NCI-H146 (cell line): ENCODE measurements at regions not wholly inside any gene's neighbourhood (a gene's known extent, or its start where the extent isn't known, plus 50 kb on each side); places are given as distances from the start of the nearest gene placed in this dataset.

Experiments
- DNase-seq: peaks from one replicate; lab custom pipeline; 2025; lab: John Stamatoyannopoulos, UW

GRCh38 chr19:31223740-31224534 lies 125.3 kb downstream of the TSHZ3 start:
- no peak for DNase-seq

GRCh38 chr19:31220540-31220939 lies 128.7 kb downstream of the TSHZ3 start:
- DNase-seq = no peak

DNA sequence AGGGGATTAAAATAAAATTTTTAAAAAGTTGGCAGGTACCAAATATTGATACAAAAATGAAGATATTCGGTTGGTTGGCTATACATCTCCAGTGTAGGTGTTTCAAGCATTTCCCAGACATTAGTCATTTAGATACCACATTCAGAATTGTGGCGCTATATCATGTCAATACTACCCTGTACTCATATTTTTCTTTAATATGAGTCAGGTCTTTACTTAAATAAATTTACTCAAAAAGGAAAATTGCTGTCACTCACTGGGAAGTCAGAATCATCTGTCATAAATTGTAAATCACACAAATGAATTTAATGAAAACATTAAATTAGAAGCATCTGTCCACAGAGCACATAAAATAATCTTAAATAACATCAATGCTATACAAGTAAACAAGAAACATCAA lies 134.2 kb downstream of the TSHZ3 start:
- no peak for DNase-seq

GRCh38 chr19:31214086-31214485 lies 135.2 kb downstream of the TSHZ3 start:
- DNase-seq = no peak

GRCh38 chr19:31211088-31211487 lies 138.1 kb downstream of the TSHZ3 start:
- no peak for DNase-seq

DNA sequence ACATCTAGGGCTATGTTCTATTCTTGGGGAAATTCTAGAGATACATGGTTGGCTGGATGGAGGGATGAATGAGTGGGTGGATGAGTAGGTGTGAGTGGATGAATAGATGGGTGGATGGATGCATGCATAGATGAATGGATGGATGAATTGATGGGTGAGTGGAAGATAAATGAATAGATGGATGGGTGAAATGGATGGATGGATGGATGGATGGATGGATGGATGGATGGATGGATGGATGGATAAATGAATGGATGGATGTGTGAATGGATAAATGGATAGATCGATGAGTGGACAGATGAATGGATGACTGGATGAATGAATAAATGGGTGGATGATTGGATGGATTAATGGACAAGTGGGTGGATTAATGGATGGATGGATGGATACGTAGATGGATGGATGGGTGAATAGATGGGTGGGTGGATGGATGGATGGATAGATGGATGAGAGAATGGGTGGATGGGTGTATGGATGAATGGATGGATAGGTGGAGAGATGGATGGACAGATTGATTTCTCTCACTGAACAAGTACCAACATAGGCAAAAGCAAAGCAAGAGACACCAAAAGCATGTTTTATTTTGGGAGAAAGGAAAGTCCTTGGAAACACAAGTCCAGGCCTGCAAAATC lies 143.2 kb downstream of the TSHZ3 start:
- DNase-seq = no peak

GRCh38 chr19:31204115-31204514 lies 145.1 kb downstream of the TSHZ3 start:
- no peak for DNase-seq

DNA sequence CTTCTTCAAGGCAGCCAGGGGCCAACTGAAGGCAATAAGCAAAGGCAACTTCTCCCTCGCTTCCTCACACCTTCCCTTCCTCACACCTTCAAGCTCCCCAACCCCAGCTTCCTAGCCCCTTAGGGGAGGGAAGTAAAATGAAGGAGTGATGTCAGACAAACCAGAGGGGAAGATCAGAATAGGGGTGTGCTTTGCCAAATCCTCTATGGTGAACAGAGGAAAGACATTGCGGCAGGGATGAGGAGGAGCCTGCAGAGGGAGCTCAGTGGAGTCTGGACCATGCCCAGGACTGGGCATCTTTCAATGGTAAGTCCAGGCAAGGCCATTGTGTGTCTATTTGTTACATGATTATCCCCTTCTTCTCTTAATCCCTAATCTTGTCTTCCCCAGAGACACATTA lies 164.0 kb downstream of the TSHZ3 start:
- DNase-seq = no peak

DNA sequence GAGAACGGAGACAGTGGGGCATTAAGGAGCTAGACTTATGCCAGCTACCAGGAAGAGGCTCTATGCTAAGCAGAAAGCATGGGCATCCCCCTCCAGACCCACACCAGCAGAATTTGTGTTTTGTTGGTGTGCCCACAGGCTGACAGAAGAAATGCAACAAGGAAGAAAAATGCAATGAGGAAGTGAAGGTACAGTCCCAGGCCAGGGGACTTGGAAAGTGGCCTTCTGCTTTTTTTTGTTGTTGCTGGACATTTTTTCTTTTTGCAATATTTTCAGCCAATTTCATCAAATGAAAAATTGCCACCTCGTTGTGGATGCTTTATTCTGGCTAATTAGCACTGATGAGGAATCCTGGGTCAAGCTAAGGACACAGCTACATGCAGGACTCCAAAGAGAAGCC lies 167.7 kb downstream of the TSHZ3 start:
- DNase-seq = no peak

DNA sequence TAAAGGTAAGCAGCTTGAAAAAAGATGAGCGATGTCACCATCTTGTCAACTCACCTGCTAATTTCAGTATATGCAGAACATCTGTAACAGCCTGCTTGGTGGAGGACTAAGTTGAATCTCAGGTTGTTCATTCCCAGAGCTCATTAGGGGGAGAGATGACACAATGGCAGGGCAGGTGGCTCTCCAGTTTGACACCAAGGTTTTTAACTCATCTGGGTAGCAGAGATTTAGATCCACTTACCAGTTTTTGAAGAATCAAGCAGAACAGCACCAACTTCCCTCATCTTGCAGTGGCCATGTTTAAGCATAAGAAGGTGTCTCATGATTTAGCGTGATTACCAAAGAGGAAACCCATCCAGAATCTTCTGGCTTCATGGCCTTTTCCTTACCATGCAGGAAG lies 168.3 kb downstream of the TSHZ3 start:
- no peak for DNase-seq

DNA sequence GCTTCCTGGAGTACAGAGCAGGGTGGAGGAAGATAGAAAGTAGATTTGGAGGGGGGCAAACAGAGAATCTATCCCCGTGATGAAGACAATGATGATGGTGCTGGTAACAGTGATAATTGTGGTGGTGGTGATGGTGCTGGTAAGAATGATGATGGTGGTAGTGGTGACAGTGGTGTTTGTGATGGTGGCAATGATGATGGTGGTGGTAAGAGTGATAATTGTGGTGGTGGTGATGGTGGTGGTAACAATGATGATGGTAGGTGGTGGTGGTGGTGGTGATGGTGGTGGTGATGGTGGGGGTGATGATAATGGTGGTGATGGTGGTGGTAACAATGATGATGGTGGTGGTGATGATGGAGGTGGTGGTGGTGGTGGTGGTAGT lies 169.8 kb downstream of the TSHZ3 start:
- DNase-seq = no peak

GRCh38 chr19:31178833-31179470 lies 170.3 kb downstream of the TSHZ3 start:
- no peak for DNase-seq

- no peak for DNase-seq
Observed at GRCh38 chr19:31177246-31177645, 172.0 kb downstream of the TSHZ3 start.

GRCh38 chr19:31175564-31176348 lies 173.5 kb downstream of the TSHZ3 start:
- no peak for DNase-seq

DNA sequence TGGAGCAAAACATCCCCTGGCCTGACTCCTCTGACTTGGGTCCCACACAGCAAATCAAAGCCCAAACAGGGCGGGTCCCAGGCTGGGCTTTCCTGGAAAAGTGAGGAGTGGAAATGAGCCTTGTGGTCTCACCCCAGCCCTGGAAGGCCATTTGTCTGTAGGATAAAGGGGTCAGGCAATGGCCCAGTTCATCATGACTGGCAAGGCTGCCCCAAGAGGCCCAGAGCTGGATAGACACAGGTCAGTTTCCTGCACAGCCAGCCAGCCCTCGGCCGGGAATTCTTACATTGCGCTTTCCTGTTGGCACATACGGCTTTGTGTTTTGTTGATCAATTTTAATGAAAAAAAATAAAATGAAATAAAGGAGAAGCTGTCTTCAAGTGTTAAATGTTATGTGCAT lies 174.3 kb downstream of the TSHZ3 start:
- no peak for DNase-seq

GRCh38 chr19:31173991-31174390 lies 175.2 kb downstream of the TSHZ3 start:
- DNase-seq = no peak

GRCh38 chr19:31171936-31172335 lies 177.3 kb downstream of the TSHZ3 start:
- DNase-seq = no peak

GRCh38 chr19:31170046-31170445 lies 179.2 kb downstream of the TSHZ3 start:
- DNase-seq = no peak

GRCh38 chr19:31168106-31168625 lies 181.1 kb downstream of the TSHZ3 start:
- DNase-seq = no peak

DNA sequence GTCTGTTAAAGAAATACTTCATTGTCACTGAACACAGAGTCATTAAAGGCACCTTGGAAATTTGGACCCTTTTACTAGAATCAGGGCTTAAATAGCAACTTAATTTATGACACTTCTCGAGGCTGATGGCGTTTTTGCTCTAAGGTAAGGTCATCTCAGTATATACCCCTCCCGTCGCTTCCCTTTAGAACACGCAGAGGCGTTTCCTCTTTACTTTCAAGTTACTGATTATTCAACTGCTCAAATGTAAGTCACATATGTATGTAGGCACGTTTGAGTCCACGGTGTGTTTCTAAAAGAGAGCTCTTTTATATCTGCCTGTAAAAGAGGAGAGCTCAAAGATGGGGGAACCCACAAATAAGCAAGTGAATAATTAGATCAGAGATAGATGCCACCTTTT lies 181.5 kb downstream of the TSHZ3 start:
- no peak for DNase-seq

DNA sequence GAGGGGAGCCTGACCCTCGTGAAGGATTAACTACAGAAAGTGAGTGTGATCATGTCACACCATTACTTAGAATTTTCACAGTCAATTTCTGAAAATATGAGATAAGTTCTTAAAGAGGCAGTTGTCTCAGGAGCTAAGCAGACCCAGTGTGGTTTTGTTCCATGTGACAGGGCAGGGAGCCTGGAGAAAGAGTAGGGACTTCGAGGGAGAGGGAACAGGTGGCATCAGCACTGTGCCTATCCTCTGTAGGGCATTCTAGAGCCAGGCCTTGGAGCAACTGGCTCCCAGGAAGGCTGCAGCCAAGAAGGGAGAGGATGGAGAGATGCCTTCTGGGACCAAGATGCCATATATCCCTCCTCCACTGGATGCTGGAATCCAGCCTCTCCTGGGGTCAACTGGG lies 183.0 kb downstream of the TSHZ3 start:
- DNase-seq = no peak

DNA sequence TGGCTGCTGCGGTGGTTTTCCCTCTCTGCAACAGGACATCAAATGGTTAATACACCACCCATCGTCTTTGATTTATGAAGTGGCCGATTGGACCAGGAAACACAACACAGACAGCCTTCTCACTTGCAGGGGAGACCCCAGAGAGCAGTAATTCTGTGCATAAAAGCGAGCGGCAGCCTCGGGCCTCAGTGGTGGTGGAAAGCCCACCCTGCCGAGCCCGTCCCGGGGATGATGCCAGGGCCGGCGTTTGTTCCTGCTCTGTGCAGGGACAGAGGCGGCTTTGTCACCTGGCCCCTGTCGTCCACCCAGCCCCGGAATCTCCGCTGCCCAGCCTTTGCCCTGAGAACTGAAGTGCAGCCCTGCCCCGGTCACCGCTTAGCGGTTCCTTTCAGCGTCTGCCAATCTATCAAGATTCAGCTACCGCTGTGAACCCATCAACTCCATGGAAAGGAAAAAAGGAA lies 184.4 kb downstream of the TSHZ3 start:
- DNase-seq = no peak
